22Rv1 (cell line): ENCODE measurements at regions not wholly inside any gene's neighbourhood (a gene's known extent, or its start where the extent isn't known, plus 50 kb on each side); places are given as distances from the start of the nearest gene placed in this dataset.

Experiments used
- ZFX ChIP-seq: fragments of 450-650 bp; IDR thresholded peaks from 2 replicates; pipeline ENCODE4 v1.6.1; 2017; ENCODE audit warnings: antibody characterized with exemption, borderline replicate concordance
- TF ChIP-seq, protein P1 (sequence below): fragments of 450-650 bp; IDR thresholded peaks from 2 replicates; pipeline ENCODE4 v1.5.1; 2017; ENCODE audit warnings: mild to moderate bottlenecking

DNA sequence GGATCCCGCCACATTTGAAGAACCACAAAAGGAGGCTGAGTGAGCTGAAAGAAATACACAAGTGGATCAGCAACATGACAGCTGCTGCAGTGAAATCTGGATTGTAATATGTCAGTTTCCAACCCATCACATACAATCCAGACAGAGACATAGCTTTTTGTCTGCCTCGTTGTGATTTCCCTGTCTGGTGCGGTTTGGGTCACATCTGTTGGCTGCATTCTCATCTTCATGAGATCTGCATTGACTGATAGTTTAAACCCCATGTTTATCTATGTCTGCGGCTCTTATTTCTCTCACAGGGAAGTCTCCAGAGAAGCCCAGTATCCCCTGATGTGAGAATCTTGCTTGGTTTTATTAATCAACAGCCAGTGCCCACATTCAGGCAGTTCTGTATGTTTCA lies 403.1 kb upstream of the ZNF608 start:
- TF ChIP-seq, protein P1, sequence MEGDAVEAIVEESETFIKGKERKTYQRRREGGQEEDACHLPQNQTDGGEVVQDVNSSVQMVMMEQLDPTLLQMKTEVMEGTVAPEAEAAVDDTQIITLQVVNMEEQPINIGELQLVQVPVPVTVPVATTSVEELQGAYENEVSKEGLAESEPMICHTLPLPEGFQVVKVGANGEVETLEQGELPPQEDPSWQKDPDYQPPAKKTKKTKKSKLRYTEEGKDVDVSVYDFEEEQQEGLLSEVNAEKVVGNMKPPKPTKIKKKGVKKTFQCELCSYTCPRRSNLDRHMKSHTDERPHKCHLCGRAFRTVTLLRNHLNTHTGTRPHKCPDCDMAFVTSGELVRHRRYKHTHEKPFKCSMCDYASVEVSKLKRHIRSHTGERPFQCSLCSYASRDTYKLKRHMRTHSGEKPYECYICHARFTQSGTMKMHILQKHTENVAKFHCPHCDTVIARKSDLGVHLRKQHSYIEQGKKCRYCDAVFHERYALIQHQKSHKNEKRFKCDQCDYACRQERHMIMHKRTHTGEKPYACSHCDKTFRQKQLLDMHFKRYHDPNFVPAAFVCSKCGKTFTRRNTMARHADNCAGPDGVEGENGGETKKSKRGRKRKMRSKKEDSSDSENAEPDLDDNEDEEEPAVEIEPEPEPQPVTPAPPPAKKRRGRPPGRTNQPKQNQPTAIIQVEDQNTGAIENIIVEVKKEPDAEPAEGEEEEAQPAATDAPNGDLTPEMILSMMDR, result no peak
- no peak for TF ChIP-seq ZFX
